ENCODE measurements at regions not wholly inside any gene's neighbourhood (a gene's known extent, or its start where the extent isn't known, plus 50 kb on each side); places are given as distances from the start of the nearest gene placed in this dataset.

- no peak overlapping the region for H3K27ac ChIP-seq
- TF ChIP-seq CTCF (IDR thresholded peaks at IDR 0.05; ENCODE audit: low read depth, low read length, missing control alignments) = no peak
- in situ Hi-C loops (cut with HindIII; ENCODE audit: low pct_ligation_motif_present, low sequenced_read_pairs) = no loop called here
These were observed 261.3 kb downstream of the TNS1 start for GRCh38 chr2:217741381-217741955.

GRCh38 chr2:217740756-217741155, 262.0 kb downstream of the TNS1 start:
- Histone ChIP-seq H3K36me3 (replicated peaks) (no peaks in the 10 kb centered on the region), H3K27ac (no peak overlapping the region), H3K27me3 (replicated peaks) (no peaks in the 10 kb centered on the region), H3K4me3 (ENCODE audit: low read depth, low read length) (no peak overlapping the region)
- DNase-seq = no peak
- TF ChIP-seq CTCF (IDR thresholded peaks at IDR 0.05; ENCODE audit: low read depth, low read length, missing control alignments) = no peak
- in situ Hi-C loops (cut with HindIII; ENCODE audit: low pct_ligation_motif_present, low sequenced_read_pairs) = no loop called here

More at GRCh38 chr2:217741381-217741955, 261.3 kb downstream of the TNS1 start:
- no peaks in the 10 kb centered on the region for H3K27me3 ChIP-seq (replicated peaks)
- no peak overlapping the region for H3K4me3 ChIP-seq (ENCODE audit: low read depth, low read length)
- no peak for DNase-seq
- no peaks in the 10 kb centered on the region for H3K36me3 ChIP-seq (replicated peaks)

- H3K4me3 ChIP-seq (ENCODE audit: low read depth, low read length) = no peak overlapping the region
- no peak for DNase-seq
- no peak for TF ChIP-seq CTCF (IDR thresholded peaks at IDR 0.05; ENCODE audit: low read depth, low read length, missing control alignments)
- H3K27me3 ChIP-seq (replicated peaks) = no peaks in the 10 kb centered on the region
- no peak overlapping the region for H3K27ac ChIP-seq
- H3K36me3 ChIP-seq (replicated peaks) = no peaks in the 10 kb centered on the region
- in situ Hi-C loops (cut with HindIII; ENCODE audit: low pct_ligation_motif_present, low sequenced_read_pairs) = no loop called here
These were observed 262.6 kb downstream of the TNS1 start for GRCh38 chr2:217740178-217740577.

GRCh38 chr2:217739741-217740140, 263.1 kb downstream of the TNS1 start:
- in situ Hi-C loops (cut with HindIII; ENCODE audit: low pct_ligation_motif_present, low sequenced_read_pairs) = no loop called here
- no peak for DNase-seq
- Histone ChIP-seq H3K27ac (no peak overlapping the region), H3K4me3 (ENCODE audit: low read depth, low read length) (no peak overlapping the region), H3K36me3 (replicated peaks) (no peaks in the 10 kb centered on the region), H3K27me3 (replicated peaks) (no peaks in the 10 kb centered on the region)
- TF ChIP-seq CTCF (IDR thresholded peaks at IDR 0.05; ENCODE audit: low read depth, low read length, missing control alignments) = no peak

- TF ChIP-seq CTCF (IDR thresholded peaks at IDR 0.05; ENCODE audit: low read depth, low read length, missing control alignments) = no peak
- no peak overlapping the region for H3K27ac ChIP-seq
- H3K27me3 ChIP-seq (replicated peaks) = no peaks in the 10 kb centered on the region
- in situ Hi-C loops (cut with HindIII; ENCODE audit: low pct_ligation_motif_present, low sequenced_read_pairs) = no loop called here
- H3K36me3 ChIP-seq (replicated peaks) = no peaks in the 10 kb centered on the region
- no peak overlapping the region for H3K4me3 ChIP-seq (ENCODE audit: low read depth, low read length)
- DNase-seq = no peak
These were observed 264.7 kb downstream of the TNS1 start for GRCh38 chr2:217738061-217738460.

All from brain microvascular endothelial cell (primary cell).